ENCODE measurements at regions not wholly inside any gene's neighbourhood (a gene's known extent, or its start where the extent isn't known, plus 50 kb on each side); places are given as distances from the start of the nearest gene placed in this dataset.

GRCh38 chr4:151908734-151909497 is 148.1 kb upstream of the GATB start:
- Histone ChIP-seq H3K4me3 (no peak overlapping the region), H3K4me1 (ENCODE audit: low read depth) (no peaks in the 10 kb centered on the region), H3K36me3 (ENCODE audit: low read depth) (no peaks in the 10 kb centered on the region), H3K9me3 (no peaks in the 10 kb centered on the region)
- DNase-seq (no peak), ATAC-seq (no peak)
- no peak for TF ChIP-seq CTCF (IDR thresholded peaks at IDR 0.05)
- intact Hi-C loops (cut with DNase I, micrococcal nuclease), result no loop called here

- no peaks in the 10 kb centered on the region for H3K4me1 ChIP-seq (ENCODE audit: low read depth)
- intact Hi-C loops (cut with DNase I, micrococcal nuclease), result no loop called here
- no peak for TF ChIP-seq CTCF (IDR thresholded peaks at IDR 0.05)
- H3K4me3 ChIP-seq, result no peak overlapping the region
- H3K9me3 ChIP-seq, result no peaks in the 10 kb centered on the region
- DNase-seq (no peak), ATAC-seq (no peak)
- H3K36me3 ChIP-seq (ENCODE audit: low read depth), result no peaks in the 10 kb centered on the region
Measured at GRCh38 chr4:151908201-151908600, 147.4 kb upstream of the GATB start.

- intact Hi-C loops (cut with DNase I, micrococcal nuclease), result no loop called here
- no peaks in the 10 kb centered on the region for H3K36me3 ChIP-seq (ENCODE audit: low read depth)
- TF ChIP-seq CTCF (IDR thresholded peaks at IDR 0.05), result no peak
- DNase-seq (no peak), ATAC-seq (no peak)
- H3K4me3 ChIP-seq, result no peak overlapping the region
- peaks cover 5% of the 10 kb centered on the region for H3K9me3 ChIP-seq
- no peaks in the 10 kb centered on the region for H3K4me1 ChIP-seq (ENCODE audit: low read depth)
Measured at GRCh38 chr4:151906438-151906837, 145.6 kb upstream of the GATB start.

GRCh38 chr4:151905197-151905596 is 144.4 kb upstream of the GATB start:
- Histone ChIP-seq H3K4me3 (no peak overlapping the region), H3K36me3 (ENCODE audit: low read depth) (no peaks in the 10 kb centered on the region), H3K9me3 (peaks cover 5% of the 10 kb centered on the region), H3K4me1 (ENCODE audit: low read depth) (no peaks in the 10 kb centered on the region)
- intact Hi-C loops (cut with DNase I, micrococcal nuclease), result no loop called here
- ATAC-seq, result no peak
- no peak for DNase-seq
- no peak for TF ChIP-seq CTCF (IDR thresholded peaks at IDR 0.05)

GRCh38 chr4:151901631-151902030 is 140.8 kb upstream of the GATB start:
- no peak overlapping the region for H3K4me3 ChIP-seq
- no peak for ATAC-seq
- H3K4me1 ChIP-seq (ENCODE audit: low read depth), result no peaks in the 10 kb centered on the region
- no peak for DNase-seq
- intact Hi-C loops (cut with DNase I, micrococcal nuclease), result no loop called here
- TF ChIP-seq CTCF (IDR thresholded peaks at IDR 0.05), result no peak
- peaks cover 5% of the 10 kb centered on the region for H3K9me3 ChIP-seq
- no peaks in the 10 kb centered on the region for H3K36me3 ChIP-seq (ENCODE audit: low read depth)

- H3K4me1 ChIP-seq (ENCODE audit: low read depth), result no peaks in the 10 kb centered on the region
- H3K9me3 ChIP-seq, result peaks cover under 1% of the 10 kb centered on the region
- no peak for DNase-seq
- intact Hi-C loops (cut with DNase I, micrococcal nuclease), result no loop called here
- ATAC-seq, result no peak
- no peak for TF ChIP-seq CTCF (IDR thresholded peaks at IDR 0.05)
- H3K36me3 ChIP-seq (ENCODE audit: low read depth), result no peaks in the 10 kb centered on the region
- H3K4me3 ChIP-seq, result no peak overlapping the region
Measured at GRCh38 chr4:151896880-151897279, 136.1 kb upstream of the GATB start.
